HG02885 (cell line): ENCODE measurements at regions not wholly inside any gene's neighbourhood (a gene's known extent, or its start where the extent isn't known, plus 50 kb on each side); places are given as distances from the start of the nearest gene placed in this dataset.
"Not testable (repeated sequence)": the region's sequence is repeated elsewhere in the genome, so short reads cannot be mapped to it uniquely, and the experiment has no call there.

Experiments
- ATAC-seq: cut with Tn5 transposase; IDR thresholded peaks from one replicate; pipeline ENCODE4 v1.9.1; 2021; ENCODE audit warnings: mild to moderate bottlenecking; ENCODE audit not compliant: unreplicated experiment, poor library complexity

GRCh38 chr16:86941731-86942130 is 363.4 kb downstream of the FOXL1 start:
- ATAC-seq = no peak

- ATAC-seq = no peak
These were observed 364.1 kb downstream of the FOXL1 start for GRCh38 chr16:86942151-86943051.

- no peak for ATAC-seq
These were observed 367.0 kb downstream of the FOXL1 start for GRCh38 chr16:86945166-86945900.

- no peak for ATAC-seq
These were observed 368.0 kb downstream of the FOXL1 start for GRCh38 chr16:86946396-86946795.

- no peak for ATAC-seq
These were observed 368.6 kb downstream of the FOXL1 start for GRCh38 chr16:86946981-86947380.

GRCh38 chr16:86948046-86948445 is 369.1 kb downstream of the C16orf95 start:
- no peak for ATAC-seq

GRCh38 chr16:86949116-86949515 is 368.1 kb downstream of the C16orf95 start:
- no peak for ATAC-seq

GRCh38 chr16:86949630-86950029 is 367.6 kb downstream of the C16orf95 start:
- no peak for ATAC-seq

- ATAC-seq = no peak
These were observed 366.0 kb downstream of the C16orf95 start for GRCh38 chr16:86951041-86951822.

GRCh38 chr16:86951831-86952598 is 365.2 kb downstream of the C16orf95 start:
- ATAC-seq = no peak

GRCh38 chr16:86952769-86953168 is 364.4 kb downstream of the C16orf95 start:
- ATAC-seq = no peak

- no peak for ATAC-seq
These were observed 363.4 kb downstream of the C16orf95 start for GRCh38 chr16:86953631-86954391.

GRCh38 chr16:86955136-86955855 is 361.9 kb downstream of the C16orf95 start:
- ATAC-seq = no peak

GRCh38 chr16:86956437-86956836 is 360.8 kb downstream of the C16orf95 start:
- no peak for ATAC-seq

GRCh38 chr16:86957662-86958198 is 359.5 kb downstream of the C16orf95 start:
- not testable (repeated sequence) for ATAC-seq

GRCh38 chr16:86958423-86958822 is 358.8 kb downstream of the C16orf95 start:
- no peak for ATAC-seq

GRCh38 chr16:86959091-86959651 is 358.0 kb downstream of the C16orf95 start:
- no peak for ATAC-seq

- ATAC-seq = no peak
These were observed 357.5 kb downstream of the C16orf95 start for GRCh38 chr16:86959729-86960128.
